Caco-2 (cell line): ENCODE measurements at regions not wholly inside any gene's neighbourhood (a gene's known extent, or its start where the extent isn't known, plus 50 kb on each side); places are given as distances from the start of the nearest gene placed in this dataset.

ENCODE experiments used
- BruUV-seq: library from RNA; stranded (reverse); fragments of 400-500 nt; replicated peaks from 2 replicates; lab custom pipeline; 2021; lab: Mats Ljungman, UMichigan
- CTCF ChIA-PET: fragments of 300-600 bp; sonication (Branson Sonifier 250); formaldehyde crosslinking; loops from one replicate; lab custom pipeline; 2022; ENCODE audit warnings: antibody characterized with exemption; lab: Charles Lee
- POLR2A ChIA-PET: fragments of 300-600 bp; sonication (Branson Sonifier 250); formaldehyde crosslinking; loops from one replicate; lab custom pipeline; 2022; ENCODE audit warnings: antibody characterized with exemption; lab: Charles Lee
- DNase-seq, 2 experiments: peaks; one replicate each; pipeline versions ENCODE4 v3.0.0 to v3.0.0-alpha.2; 2020 to 2022
- H3K27me3 ChIP-seq: replicated peaks from 2 replicates; pipeline ENCODE4 v1.6.0; 2011; ENCODE audit warnings: low read length; ENCODE audit not compliant: control insufficient read depth, insufficient read depth
- H3K36me3 ChIP-seq: 2 replicates; pipeline ENCODE4 v1.5.1; 2011; ENCODE audit warnings: low read length; ENCODE audit not compliant: control insufficient read depth, insufficient read depth
- H3K4me1 ChIP-seq: fragments of 250-450 bp; sonication (Bioruptor Pico); 2 replicates; pipeline ENCODE4 v1.5.1; 2020; ENCODE audit warnings: mild to moderate bottlenecking
- H3K4me3 ChIP-seq: 2 replicates; pipeline ENCODE4 v1.5.1; 2011; ENCODE audit warnings: low read depth, mild to moderate bottlenecking, control low read depth, low read length
- H3K9me3 ChIP-seq: fragments of 250-450 bp; sonication (Bioruptor Pico); 2 replicates; pipeline ENCODE4 v1.5.1; 2020; ENCODE audit warnings: mild to moderate bottlenecking, moderate library complexity
- H3K27ac Mint-ChIP-seq: one replicate; pipeline ENCODE4 v1.8.0; 2022; ENCODE audit warnings: mixed read lengths; ENCODE audit not compliant: unreplicated experiment
- H3K27me3 Mint-ChIP-seq: one replicate; pipeline ENCODE4 v1.8.0; 2022; ENCODE audit warnings: mixed read lengths; ENCODE audit not compliant: insufficient read depth, unreplicated experiment
- H3K36me3 Mint-ChIP-seq: one replicate; pipeline ENCODE4 v1.8.0; 2022; ENCODE audit warnings: mild to moderate bottlenecking, mixed read lengths; ENCODE audit not compliant: insufficient read depth, unreplicated experiment
- H3K4me1 Mint-ChIP-seq: one replicate; pipeline ENCODE4 v1.8.0; 2022; ENCODE audit warnings: low read depth, mixed read lengths; ENCODE audit not compliant: unreplicated experiment
- H3K4me3 Mint-ChIP-seq: one replicate; pipeline ENCODE4 v1.8.0; 2022; ENCODE audit warnings: mild to moderate bottlenecking, moderate library complexity, mixed read lengths; ENCODE audit not compliant: unreplicated experiment
- H3K9me3 Mint-ChIP-seq: one replicate; pipeline ENCODE4 v1.8.0; 2022; ENCODE audit warnings: mixed read lengths; ENCODE audit not compliant: unreplicated experiment
- intact Hi-C: fragments of 100-400 bp; cut with micrococcal nuclease; formaldehyde crosslinking; loops from one replicate; pipeline ENCODE4 v1.10.0; 2022; ENCODE audit not compliant: unreplicated experiment
- TF ChIP-seq, protein P1 (sequence below), 2 experiments: fragments of 200-600 bp in 1 of 2; IDR thresholded peaks; 1 replicate in 1 of 2; 2 replicates in 1 of 2; pipeline versions ENCODE4 v1.5.1 to v1.8.0; 2011 to 2022; ENCODE audit warnings: antibody characterized with exemption in 1 of 2, control low read depth in 1 of 2, inconsistent platforms in 1 of 2, low read depth in 1 of 2, low read length in 1 of 2, mild to moderate bottlenecking in 1 of 2, moderate library complexity in 1 of 2; ENCODE audit not compliant: insufficient read depth in 1 of 2, severe bottlenecking in 1 of 2, unreplicated experiment in 1 of 2

GRCh38 chr4:23202712-23203247 lies 510.0 kb downstream of the GBA3 start:
- no peaks in the 10 kb centered on the region for H3K36me3 Mint-ChIP-seq
- intact Hi-C loops = no loop called here
- Histone ChIP-seq H3K4me1 (no peaks in the 10 kb centered on the region), H3K27me3 (no peaks in the 10 kb centered on the region), H3K36me3 (no peaks in the 10 kb centered on the region), H3K9me3 (peaks cover 9% of the 10 kb centered on the region), H3K4me3 (no peak overlapping the region)
- H3K27me3 Mint-ChIP-seq = no peaks in the 10 kb centered on the region
- ChIA-PET CTCF (no interaction called here), POLR2A (no interaction called here)
- H3K4me1 Mint-ChIP-seq = no peaks in the 10 kb centered on the region
- no peak for DNase-seq
- no peaks in the 10 kb centered on the region for H3K9me3 Mint-ChIP-seq
- BruUV-seq = no TSS peak
- TF ChIP-seq, protein P1, sequence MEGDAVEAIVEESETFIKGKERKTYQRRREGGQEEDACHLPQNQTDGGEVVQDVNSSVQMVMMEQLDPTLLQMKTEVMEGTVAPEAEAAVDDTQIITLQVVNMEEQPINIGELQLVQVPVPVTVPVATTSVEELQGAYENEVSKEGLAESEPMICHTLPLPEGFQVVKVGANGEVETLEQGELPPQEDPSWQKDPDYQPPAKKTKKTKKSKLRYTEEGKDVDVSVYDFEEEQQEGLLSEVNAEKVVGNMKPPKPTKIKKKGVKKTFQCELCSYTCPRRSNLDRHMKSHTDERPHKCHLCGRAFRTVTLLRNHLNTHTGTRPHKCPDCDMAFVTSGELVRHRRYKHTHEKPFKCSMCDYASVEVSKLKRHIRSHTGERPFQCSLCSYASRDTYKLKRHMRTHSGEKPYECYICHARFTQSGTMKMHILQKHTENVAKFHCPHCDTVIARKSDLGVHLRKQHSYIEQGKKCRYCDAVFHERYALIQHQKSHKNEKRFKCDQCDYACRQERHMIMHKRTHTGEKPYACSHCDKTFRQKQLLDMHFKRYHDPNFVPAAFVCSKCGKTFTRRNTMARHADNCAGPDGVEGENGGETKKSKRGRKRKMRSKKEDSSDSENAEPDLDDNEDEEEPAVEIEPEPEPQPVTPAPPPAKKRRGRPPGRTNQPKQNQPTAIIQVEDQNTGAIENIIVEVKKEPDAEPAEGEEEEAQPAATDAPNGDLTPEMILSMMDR (IDR thresholded peaks at IDR 0.05; ENCODE audit: insufficient read depth in 1 of 2, low read depth in 1 of 2, low read length in 1 of 2, severe bottlenecking in 1 of 2, unreplicated experiment in 1 of 2) = no peak
- H3K27ac Mint-ChIP-seq = no peak overlapping the region
- H3K4me3 Mint-ChIP-seq = no peak overlapping the region

DNA sequence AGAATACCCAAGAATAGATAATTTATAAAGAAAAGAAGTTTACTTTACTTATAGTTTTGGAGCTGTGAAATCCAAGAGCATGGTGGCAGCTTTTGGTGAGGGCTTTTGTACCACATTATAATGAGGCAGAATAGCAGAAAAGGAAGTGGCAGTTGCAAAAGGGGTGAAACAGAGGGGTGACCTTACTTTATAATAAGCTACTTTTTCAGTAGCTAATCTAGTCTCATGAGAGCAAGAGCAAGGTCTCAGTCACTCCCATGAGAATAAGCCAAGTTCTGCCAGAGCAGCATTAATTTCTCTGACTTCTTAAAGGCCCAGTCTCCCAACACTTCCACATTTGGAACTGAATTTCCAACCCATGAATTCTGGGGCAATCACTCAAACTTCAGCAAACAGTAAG lies 502.0 kb downstream of the GBA3 start:
- no peaks in the 10 kb centered on the region for H3K9me3 Mint-ChIP-seq
- H3K4me3 ChIP-seq = no peak overlapping the region
- POLR2A ChIA-PET = no interaction called here

GRCh38 chr4:23174179-23174578 lies 481.4 kb downstream of the GBA3 start:
- no peak overlapping the region for H3K4me3 ChIP-seq
- TF ChIP-seq, protein P1 (IDR thresholded peaks at IDR 0.05; ENCODE audit: insufficient read depth in 1 of 2, low read depth in 1 of 2, low read length in 1 of 2, severe bottlenecking in 1 of 2, unreplicated experiment in 1 of 2) = no peak
- no peaks in the 10 kb centered on the region for H3K27me3 ChIP-seq
- H3K4me1 ChIP-seq = no peaks in the 10 kb centered on the region
- Mint-ChIP-seq H3K27ac (no peak overlapping the region), H3K4me1 (no peaks in the 10 kb centered on the region), H3K27me3 (no peaks in the 10 kb centered on the region), H3K4me3 (no peak overlapping the region), H3K9me3 (no peaks in the 10 kb centered on the region), H3K36me3 (no peaks in the 10 kb centered on the region)
- ChIA-PET POLR2A (no interaction called here), CTCF (no interaction called here)
- H3K36me3 ChIP-seq = no peaks in the 10 kb centered on the region
- no peak for DNase-seq
- BruUV-seq = no TSS peak
- no peaks in the 10 kb centered on the region for H3K9me3 ChIP-seq
- intact Hi-C loops = no loop called here

More for the DNA sequence above, 502.0 kb downstream of the GBA3 start:
- Mint-ChIP-seq H3K27ac (no peak overlapping the region), H3K36me3 (no peaks in the 10 kb centered on the region), H3K4me1 (no peaks in the 10 kb centered on the region), H3K4me3 (no peak overlapping the region), H3K27me3 (no peaks in the 10 kb centered on the region)
- TF ChIP-seq, protein P1 (IDR thresholded peaks at IDR 0.05; ENCODE audit: insufficient read depth in 1 of 2, low read depth in 1 of 2, low read length in 1 of 2, severe bottlenecking in 1 of 2, unreplicated experiment in 1 of 2) = no peak
- no peaks in the 10 kb centered on the region for H3K9me3 ChIP-seq
- H3K27me3 ChIP-seq = no peaks in the 10 kb centered on the region
- intact Hi-C loops = no loop called here
- no peaks in the 10 kb centered on the region for H3K4me1 ChIP-seq
- no peak for DNase-seq
- BruUV-seq = no TSS peak
- CTCF ChIA-PET = no interaction called here
- H3K36me3 ChIP-seq = no peaks in the 10 kb centered on the region
